Activated CD8-positive, alpha-beta memory T cell treated with anti-CD3 and anti-CD28 coated beads, Interleukin-2, amount 50 U/mL, for 48 hours (primary cell): ENCODE measurements at regions not wholly inside any gene's neighbourhood (a gene's known extent, or its start where the extent isn't known, plus 50 kb on each side); places are given as distances from the start of the nearest gene placed in this dataset.

Source experiments
- DNase-seq: peaks from one replicate; pipeline ENCODE4 v3.0.0-alpha.2; 2020

DNA sequence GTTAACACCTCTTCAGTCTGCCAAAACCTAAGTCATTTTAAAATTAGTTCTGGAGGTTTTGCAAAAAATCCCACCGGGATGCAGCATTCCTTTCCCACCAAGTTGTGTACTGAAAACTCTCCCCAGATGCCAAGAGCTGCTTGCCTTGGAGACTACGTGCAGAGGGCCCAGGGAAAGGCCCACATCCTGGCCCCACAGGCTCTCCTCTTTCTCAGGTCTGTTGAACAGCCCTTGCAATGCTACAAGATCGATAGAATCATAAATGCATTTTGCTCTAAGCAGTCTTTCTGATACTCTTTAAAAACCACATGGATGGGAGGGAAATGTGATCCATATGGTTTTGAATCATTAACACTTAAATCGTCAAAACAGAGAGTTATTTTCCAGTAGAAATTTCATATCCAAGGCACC is 126.7 kb upstream of the ZMIZ1 start:
- DNase-seq, result no peak

DNA sequence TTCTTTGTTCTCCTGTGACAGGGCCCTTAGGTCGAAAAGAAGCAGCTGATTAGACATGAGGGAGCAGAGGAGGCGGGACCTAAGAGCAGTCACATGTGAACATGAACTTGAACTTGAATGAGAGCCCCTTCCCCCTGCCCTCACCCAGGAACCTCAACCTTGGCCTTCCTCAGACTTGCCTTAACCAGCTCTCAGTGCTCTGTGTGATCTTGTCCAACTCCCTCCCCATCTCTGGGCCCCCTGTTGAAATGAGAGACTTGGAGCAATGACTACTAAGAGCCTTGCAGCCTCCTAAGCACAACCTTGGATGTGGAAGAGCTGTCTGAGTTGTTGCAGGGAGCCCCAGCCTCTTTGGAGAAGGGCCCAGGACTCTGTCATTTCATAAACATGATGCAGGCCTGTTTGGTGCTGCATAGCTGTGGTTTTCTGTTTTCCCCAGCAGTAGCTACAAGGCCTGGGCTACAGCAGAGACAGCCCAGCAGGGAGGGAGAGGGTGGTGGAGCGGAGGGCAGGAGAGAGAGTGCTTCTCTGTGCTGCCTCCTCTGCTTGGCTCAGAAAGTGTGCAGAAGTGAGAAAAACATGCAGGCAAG is 123.9 kb upstream of the ZMIZ1 start:
- DNase-seq, result no peak

DNA sequence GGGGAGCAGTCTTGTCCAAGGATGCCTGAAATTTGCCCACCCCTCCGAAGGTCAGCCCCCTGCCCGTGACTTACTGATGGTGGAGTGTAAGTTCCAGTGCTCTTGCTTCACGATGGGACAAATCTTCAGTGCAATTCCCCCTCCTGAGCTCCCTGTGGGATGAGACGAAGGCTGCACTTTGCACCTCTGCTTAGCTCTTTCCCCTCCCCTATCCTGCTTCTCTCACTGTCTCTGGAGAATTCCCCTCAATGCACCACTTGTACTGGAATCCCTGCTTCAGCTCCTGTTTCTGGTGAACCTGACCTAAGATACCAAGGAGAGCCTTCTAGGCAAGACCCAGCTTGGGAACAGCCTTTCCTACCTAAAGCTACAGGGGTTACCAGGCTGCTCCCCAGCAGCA is 122.9 kb upstream of the ZMIZ1 start:
- DNase-seq, result no peak

DNA sequence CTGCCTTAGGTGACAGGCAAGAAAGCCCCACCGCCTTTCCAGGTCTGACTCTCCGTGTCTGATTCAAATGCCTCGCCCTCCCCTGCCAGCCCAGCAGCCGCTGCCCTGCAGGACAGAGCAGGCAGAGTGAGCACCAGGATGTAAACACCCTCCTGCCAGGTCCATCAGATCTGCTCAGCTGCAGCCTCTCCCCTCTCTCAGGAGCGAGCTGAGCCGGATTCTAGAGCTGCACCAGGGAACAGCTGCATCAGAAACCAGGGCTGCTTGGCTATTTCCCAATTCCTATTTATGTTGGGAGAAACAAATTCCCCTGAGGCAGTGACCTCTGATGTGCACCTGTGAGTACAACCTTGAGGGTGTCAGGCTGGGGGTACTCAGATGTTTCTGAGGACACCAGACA is 121.5 kb upstream of the ZMIZ1 start:
- DNase-seq, result no peak

DNA sequence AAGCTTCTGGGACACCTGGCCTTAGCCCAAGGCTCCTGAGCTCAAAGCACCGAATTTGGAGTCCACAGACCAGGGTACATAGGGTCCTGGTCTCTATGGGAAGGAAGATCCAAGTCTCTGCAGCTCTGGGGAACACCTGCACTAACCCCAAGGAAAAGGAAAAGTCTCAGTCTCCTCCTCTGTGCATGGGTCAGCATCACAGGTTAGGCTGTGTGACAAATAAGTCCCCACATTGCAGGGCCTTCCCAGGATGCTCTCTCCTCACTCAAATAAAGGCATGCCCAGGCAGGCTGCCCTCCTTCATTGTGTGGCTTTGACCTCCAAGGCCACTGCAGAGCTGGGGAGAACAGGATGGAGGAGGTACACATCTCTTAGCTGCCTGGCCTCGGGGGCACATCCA is 121.0 kb upstream of the ZMIZ1 start:
- no peak for DNase-seq

DNA sequence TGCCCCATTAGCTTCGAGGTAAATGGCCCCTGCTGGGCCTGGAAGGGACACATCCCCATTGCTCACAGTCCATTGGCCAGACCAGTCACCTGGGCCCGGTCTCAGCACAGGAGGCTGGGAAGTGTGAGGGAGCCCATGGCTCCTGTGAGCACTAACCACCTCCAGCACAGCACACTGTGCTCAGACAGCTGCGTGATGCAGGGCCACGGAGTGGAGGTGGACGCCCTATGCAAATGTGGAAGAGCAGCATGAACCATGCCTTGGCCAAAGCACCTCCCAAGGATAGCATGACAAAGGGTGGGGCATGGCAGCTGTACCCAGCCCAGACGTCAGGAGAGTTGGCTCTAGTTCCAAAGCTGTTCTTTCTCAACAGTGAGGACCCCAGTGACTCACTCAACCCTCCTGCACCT is 120.1 kb upstream of the ZMIZ1 start:
- DNase-seq, result no peak

DNA sequence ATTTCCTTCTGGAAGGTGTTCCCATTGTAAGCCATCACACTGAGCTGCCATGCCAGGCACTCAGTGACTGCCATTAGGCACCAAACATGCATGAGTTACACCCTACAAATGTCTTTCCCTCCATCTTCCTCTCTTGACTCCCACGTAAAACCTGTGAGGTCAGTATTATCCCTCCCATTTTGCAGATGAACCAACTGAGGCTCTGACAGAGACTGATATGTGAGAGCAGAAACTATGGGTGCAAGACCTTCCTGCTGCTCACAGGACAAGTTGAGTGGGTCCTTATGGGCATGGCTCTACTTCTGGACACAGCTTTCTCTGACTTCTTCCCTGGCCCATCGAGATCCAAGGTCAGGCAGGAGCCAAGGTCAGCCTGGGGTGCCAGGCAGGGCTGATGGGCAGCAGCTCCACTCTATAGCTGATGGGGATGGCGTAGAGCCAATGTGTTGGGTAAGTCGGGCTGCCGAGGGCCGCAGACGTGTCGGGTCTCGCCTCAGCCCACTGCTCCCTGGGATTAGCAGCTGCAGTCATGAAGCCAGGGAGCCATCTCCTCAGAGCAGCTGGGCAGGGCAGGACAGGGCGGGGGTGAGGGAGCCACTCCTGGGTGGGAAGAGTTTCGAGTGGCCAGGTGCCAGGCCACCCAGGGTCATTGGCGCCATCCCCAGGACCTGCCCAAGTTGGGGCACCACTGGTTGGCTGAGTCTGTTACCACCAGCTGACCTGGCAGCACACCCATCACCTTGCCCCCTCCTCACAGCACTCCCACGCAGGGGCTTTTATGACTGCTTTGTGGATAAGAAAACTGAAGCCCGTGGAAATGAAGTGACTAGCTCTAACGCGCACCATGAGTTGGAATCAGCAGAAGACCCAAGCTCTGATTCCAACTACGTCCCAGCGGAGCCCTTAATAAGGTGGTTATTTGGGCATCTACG is 117.8 kb upstream of the ZMIZ1 start:
- no peak for DNase-seq

DNA sequence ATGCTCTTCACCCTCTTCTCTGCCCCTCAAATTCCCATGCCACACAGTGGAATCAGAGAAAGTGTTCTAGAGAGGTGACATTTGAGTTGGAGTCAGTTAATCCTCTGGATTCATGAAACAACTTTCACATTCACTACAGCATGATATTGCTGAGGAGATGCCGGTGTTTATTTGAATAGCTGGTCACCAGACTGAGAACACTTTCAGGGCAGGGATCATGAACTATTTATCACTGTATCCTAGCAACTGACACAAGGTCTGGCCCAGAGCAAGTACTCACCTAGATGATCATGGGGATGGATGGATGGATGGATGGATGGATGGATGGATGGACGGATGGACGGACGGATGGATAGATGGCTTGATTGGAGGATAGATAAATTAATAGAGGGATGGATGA is 116.7 kb upstream of the ZMIZ1 start:
- DNase-seq, result no peak

DNA sequence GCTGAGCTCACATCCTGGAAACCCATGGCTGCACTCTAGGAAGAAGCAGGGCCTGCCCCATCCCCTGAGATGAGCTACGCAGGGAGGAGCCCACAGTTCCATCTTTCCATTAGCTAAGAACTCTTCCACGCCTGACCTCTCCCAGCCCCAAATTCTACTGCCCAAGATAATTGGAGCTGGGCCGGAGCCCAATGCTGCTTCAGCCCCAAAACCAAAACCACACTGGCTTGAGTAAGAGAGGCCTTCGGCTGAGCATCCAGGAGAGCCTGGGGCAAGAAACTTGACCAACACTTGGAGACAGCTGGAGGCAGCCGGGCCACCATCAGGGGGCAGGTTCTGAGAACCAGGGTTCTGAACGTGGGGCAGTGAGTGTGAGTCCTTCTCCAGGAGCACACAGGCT is 116.1 kb upstream of the ZMIZ1 start:
- DNase-seq, result no peak

DNA sequence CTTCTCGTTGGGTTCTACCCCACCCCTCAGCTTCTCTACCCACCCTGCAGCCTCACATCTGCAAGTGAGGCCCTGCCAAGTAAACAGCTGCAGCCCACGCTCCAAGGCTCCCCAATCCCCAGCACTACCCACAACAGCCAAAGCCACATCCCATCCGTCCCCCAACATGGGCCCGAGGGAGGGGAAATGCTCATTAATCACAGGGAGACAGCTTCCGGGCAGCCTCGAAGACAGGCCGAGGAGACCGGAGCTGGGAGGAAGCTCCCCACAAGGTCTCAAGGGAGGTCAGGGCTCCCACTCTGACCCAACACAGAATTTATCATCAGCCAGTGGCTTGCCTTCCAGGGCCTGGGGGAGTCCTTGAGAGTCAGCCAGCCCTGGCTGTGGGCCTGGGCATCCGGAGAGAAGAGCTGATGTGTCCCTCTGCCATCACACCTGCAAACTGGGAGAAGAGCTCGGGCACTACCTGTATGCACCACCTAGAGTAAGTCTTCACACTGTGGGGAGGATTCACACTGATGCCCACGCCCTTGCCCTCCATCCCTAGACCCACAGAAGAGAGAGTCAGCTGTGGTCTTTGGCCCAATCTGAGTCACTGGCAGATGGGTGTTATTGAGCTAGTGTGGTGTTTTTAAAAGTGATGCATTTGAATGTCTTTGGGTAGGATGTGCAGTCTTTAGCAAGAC is 115.5 kb upstream of the ZMIZ1 start:
- no peak for DNase-seq

DNA sequence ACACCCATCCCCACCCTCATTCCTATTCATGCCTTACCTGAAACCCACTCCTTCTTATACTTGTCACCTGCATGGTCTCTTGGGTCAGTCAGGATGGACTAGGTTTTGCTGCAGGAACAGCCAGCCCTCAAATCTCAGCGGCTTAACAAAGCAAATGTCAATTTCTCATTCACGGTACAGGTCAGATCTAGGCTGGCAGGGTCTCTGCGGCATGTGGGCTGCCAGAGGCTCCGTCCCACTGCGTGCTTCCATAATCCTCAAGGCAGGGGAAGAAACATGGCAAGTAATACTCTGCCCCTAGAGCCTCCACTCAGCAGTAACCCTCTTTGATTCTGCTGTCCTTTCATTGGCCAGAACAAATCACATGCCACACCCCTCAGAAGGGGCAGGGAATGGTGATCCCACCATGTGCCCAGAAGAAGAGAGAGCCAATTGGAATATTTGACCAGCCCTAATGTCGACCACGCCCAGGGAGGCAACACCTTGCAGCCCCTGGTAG is 114.9 kb upstream of the ZMIZ1 start:
- DNase-seq, result no peak

DNA sequence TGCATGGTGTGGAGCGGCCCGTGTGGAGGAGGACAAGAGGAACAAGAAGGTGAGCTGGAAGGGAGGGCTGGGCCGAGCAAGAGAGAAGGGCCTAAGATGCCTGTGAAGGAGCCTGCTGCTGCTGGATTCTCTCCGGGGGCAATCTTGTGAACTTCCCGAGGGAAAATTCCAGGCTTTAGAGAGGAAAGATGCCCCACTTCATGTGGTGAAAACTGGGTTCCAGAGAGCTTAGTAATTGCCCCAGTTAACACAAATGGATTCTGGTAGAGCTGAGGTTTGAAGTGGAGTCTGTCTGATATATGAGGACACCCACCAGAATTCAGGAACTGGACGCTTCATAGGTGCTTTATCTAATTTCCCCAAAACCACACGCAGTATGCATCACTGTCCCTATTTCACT is 114.1 kb upstream of the ZMIZ1 start:
- no peak for DNase-seq

DNA sequence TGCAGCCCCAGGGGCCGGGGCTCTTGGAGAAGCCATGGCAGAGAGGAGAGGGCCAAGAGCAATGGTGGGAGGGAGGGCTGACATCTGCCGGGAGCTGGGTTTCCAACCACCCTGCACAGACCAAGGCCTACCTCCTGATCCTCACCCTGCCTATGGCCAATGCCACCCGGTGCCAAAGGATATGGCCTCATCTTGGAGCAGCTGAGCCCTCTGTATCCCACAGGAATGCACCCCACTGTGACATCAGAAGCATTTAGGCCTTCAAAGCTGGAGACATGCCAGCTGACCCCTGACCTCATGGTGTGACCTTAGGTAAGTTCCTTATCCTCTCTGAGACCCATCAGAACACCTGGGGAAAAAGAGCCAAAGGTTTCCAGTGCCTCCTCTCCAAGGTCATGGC is 113.6 kb upstream of the ZMIZ1 start:
- DNase-seq, result no peak

DNA sequence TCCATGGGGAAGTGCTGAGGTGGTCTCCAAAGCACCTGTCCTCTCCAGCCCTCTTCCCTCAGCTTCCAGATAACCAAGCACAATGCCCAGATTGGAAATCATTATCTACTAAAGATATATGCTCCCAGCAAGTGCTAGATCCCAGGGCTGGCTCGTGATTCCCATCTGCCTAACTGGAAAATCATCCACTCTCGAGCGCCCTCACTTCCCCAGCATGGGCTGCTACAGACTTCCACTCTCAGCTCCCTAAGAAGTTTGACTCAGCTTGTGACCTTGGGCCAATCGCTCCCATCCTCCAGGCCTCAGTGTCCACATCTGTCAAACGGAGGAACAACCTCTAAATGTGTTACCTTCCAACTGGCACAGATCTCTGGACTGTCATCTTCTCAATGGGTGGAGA is 112.4 kb upstream of the ZMIZ1 start:
- no peak for DNase-seq

DNA sequence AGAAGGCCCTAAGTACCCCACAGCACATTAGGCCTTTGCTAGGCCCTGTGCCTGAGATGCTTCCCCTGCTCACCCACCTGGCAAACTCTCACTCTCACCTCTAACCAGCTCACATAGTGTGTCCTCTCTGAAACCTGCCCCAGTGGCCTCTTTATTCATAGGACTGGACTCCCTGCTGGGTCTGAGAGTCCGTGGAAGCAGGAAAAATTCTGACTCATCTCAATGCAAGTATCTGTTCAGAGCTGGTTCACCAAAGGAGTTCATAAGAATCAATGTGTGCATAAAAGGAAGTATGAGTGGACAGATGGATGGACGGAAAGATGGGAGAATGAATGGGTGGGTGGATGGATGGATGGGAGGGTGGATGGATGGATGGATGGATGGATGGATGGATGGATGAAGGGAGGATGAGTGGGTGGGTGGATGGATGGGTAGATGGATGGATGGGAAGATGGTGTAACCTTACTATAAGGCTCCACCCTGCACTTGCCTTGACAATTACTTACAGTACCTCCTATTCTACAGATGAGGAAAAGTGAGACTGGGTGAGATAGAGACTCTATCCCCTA is 111.2 kb upstream of the ZMIZ1 start:
- no peak for DNase-seq

DNA sequence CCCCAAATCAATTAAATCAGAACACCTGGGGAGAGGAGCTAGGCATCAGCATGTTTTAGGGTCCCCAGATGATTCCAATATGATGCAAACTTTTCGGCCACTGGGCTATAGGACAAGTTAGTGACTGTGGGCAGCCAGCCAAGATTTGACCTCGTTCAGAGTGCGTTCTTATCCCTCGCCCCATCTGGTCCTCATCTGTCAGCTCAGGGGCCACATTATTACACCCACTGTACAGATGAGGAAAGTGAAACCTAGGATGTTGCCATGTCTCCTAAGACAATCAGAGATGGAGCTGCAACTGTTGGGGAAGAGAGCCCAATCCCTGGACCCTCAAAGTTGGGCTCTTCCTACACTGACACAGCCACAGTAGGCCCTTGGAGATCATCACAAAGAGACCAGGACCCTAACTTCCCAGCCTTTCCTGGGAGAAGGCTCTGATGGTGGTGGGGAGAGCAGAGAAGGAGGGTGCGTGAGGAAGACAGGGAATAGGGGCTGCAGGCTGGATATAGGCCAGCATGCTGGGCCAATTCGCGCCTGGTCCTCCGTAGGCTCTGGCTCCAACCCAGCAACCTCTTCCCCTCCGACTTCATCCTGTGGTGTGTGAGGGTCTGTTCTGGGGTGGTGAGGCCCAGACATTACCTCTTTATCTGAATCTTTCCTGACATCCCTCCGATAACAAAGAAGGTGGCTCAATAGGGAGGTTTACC is 109.4 kb upstream of the ZMIZ1 start:
- DNase-seq, result no peak

DNA sequence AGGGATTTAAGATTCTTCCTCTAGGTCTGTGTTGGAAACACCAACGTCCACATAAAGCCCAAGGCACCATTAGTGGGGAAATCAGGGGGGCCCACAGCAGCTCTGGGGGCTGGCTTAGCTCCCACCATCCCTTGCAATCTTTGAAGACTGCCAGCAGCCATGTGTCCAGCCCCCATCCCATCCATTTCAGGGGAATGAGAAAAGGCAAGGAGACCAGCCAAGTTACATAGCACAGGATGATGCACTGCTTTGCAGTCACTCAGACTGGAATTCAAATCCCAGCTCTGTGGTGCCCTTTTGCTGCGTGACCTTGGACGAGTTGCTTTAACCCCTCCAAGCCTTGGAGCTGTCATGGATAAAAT is 108.9 kb upstream of the ZMIZ1 start:
- no peak for DNase-seq

DNA sequence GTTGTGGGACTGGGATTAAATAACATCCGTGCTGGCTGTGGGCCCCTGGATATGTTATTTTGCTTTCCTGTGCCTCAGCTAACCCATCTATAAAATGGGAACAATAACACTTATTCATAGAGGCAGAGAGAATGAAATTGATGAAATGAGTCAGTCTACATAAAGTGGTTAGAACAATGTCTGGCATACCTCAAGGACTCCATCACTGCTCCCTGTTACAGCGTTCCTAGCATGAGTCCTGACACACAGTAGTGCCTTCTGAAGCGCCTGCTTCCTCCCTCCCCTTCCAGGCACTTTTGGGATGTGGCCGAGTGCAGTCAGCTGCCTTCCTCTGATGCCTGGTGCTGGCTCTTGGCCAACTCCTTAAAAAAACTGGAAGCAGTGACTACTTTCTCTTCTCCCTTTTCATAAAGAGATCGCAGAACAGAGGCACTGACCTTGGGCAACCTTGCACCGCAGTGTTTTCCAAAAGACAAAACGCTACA is 108.4 kb upstream of the ZMIZ1 start:
- DNase-seq, result no peak

DNA sequence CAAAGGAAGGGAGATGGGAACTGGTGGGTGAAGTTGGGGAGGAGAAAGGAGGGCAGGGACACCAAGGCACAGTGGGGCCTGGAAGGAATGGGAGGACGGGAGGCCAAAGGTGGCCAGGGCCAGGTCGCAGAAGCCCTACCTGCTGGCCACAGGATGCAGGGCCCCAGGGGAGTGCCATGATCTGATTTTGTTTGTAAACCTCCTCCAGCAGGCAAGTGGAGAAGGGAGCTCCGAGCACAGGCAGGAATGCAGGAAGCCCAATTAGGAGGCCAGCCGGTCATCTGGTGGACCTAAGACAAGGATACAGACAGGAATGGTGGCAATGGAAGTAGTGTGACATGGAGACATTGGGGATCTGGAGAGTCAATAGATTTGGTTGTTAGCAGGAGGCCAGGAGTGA is 107.0 kb upstream of the ZMIZ1 start:
- no peak for DNase-seq

DNA sequence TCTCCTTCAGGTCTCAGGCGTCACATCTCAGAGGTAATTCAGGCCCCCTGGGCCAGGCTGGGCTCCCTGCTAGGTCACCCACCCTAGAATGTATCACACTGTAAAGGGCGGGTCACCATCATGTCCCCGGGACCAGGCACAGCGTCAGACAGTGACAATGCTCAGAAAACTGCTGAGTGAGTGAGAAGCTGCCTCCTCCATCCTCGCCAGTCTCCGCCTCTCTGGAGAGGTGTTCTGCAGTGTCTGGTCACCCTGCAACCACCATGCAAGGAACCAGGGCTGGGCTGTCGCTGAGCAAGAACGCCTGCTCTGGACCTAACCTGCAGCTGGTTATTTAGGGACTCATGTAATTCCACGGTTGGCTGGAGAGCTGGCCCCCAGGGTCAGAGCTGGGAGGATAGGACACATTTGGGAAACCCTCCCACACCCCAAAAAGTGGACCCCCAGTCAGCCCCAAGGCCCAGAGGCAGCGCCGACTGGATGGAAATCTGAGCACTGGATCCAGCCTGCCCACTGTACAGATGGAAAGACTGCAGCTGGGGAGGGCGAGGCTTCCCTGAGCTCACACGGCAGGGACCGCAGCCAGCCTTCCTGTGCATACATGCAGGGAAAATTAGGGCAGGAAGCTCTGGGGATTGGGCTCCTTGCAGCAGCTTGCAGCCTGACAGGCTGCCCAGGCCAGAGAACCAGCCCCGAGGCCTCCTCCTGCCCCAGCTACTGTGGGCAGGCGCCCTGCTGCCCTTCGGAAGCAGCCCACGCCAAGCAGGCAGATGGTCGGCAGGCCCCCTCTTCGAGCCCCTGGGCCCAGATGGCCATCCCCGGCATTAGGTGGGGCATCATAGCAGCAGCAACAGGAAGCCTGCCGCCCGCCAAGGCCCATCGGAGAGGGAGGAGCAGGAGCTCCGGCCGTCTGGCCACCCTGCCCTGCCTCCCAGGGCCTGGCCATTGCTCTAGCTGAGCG is 105.4 kb upstream of the ZMIZ1 start:
- DNase-seq, result no peak

DNA sequence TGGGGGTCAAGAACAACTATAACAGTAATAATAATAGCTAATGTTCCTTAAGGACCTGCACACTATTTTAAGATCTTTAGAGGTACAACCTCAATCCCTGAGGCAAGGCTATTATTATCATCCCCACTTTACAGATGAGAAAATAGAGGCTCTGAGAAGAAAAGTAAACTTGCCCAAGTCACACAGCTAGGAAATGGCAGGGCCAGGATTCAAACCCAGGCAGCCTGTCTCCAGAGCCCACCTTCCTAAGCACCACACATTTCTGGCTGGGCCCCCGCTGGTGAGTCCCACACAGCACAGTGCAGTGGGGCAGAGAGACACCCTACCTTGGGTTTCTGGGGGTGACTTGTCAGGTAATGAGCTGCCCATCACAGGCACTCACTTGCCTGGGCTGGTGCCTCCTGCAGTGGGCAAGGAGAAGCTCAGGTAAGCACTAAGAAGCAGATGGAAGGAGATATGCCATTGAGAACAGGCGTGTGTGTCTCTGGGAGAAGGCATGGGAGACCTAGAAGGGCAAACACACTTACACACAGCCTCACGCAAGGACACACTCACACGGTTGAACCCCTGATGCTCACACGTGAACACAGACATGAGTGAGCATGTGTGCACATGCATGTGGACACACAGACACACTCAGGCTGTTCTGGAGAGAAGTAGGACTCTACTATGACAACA is 104.4 kb upstream of the ZMIZ1 start:
- DNase-seq, result no peak
